ENCODE measurements at regions not wholly inside any gene's neighbourhood (a gene's known extent, or its start where the extent isn't known, plus 50 kb on each side); places are given as distances from the start of the nearest gene placed in this dataset.
"Not testable (repeated sequence)": the region's sequence is repeated elsewhere in the genome, so short reads cannot be mapped to it uniquely, and the experiment has no call there.

- Histone ChIP-seq H3K36me3 (no peaks in the 10 kb centered on the region), H3K9me3 (replicated peaks) (no peaks in the 10 kb centered on the region), H3K27ac (replicated peaks) (no peak overlapping the region), H3K4me3 (no peak overlapping the region), H3K4me1 (no peaks in the 10 kb centered on the region), H3K27me3 (ENCODE audit: low read depth) (no peaks in the 10 kb centered on the region)
- intact Hi-C loops (cut with micrococcal nuclease), result no loop called here
- TF ChIP-seq CTCF (IDR thresholded peaks at IDR 0.05; ENCODE audit: borderline replicate concordance), result no peak
- no peak for DNase-seq
Measured at GRCh38 chr2:154974041-154974440, 275.5 kb downstream of the KCNJ3 start.

GRCh38 chr2:154963511-154963910 lies 265.0 kb downstream of the KCNJ3 start:
- intact Hi-C loops (cut with micrococcal nuclease), result no loop called here

GRCh38 chr2:154961676-154962075 lies 263.2 kb downstream of the KCNJ3 start:
- no peak for DNase-seq
- no peaks in the 10 kb centered on the region for H3K4me1 ChIP-seq
- H3K27ac ChIP-seq (replicated peaks), result no peak overlapping the region
- no peaks in the 10 kb centered on the region for H3K36me3 ChIP-seq
- H3K4me3 ChIP-seq, result no peak overlapping the region
- no peaks in the 10 kb centered on the region for H3K9me3 ChIP-seq (replicated peaks)
- TF ChIP-seq CTCF (IDR thresholded peaks at IDR 0.05; ENCODE audit: borderline replicate concordance), result no peak
- no peaks in the 10 kb centered on the region for H3K27me3 ChIP-seq (ENCODE audit: low read depth)
- intact Hi-C loops (cut with micrococcal nuclease), result no loop called here

More at GRCh38 chr2:154963511-154963910, 265.0 kb downstream of the KCNJ3 start:
- Histone ChIP-seq H3K27ac (replicated peaks) (no peak overlapping the region), H3K4me3 (no peak overlapping the region), H3K27me3 (ENCODE audit: low read depth) (no peaks in the 10 kb centered on the region), H3K9me3 (replicated peaks) (no peaks in the 10 kb centered on the region), H3K36me3 (no peaks in the 10 kb centered on the region), H3K4me1 (no peaks in the 10 kb centered on the region)
- TF ChIP-seq CTCF (IDR thresholded peaks at IDR 0.05; ENCODE audit: borderline replicate concordance), result no peak
- no peak for DNase-seq

- intact Hi-C loops (cut with micrococcal nuclease), result no loop called here
- Histone ChIP-seq H3K9me3 (replicated peaks) (peaks cover 1% of the 10 kb centered on the region), H3K27me3 (ENCODE audit: low read depth) (no peaks in the 10 kb centered on the region), H3K27ac (replicated peaks) (no peak overlapping the region), H3K4me1 (no peaks in the 10 kb centered on the region), H3K4me3 (no peak overlapping the region), H3K36me3 (no peaks in the 10 kb centered on the region)
- TF ChIP-seq CTCF (IDR thresholded peaks at IDR 0.05; ENCODE audit: borderline replicate concordance), result no peak
- DNase-seq, result no peak
Measured at GRCh38 chr2:154960802-154961583, 262.5 kb downstream of the KCNJ3 start.

- Histone ChIP-seq H3K4me1 (no peaks in the 10 kb centered on the region), H3K4me3 (no peak overlapping the region), H3K36me3 (no peaks in the 10 kb centered on the region), H3K27ac (replicated peaks) (no peak overlapping the region), H3K27me3 (ENCODE audit: low read depth) (no peaks in the 10 kb centered on the region), H3K9me3 (replicated peaks) (peaks cover 13% of the 10 kb centered on the region)
- intact Hi-C loops (cut with micrococcal nuclease), result no loop called here
- DNase-seq, result no peak
- no peak for TF ChIP-seq CTCF (IDR thresholded peaks at IDR 0.05; ENCODE audit: borderline replicate concordance)
Measured at GRCh38 chr2:154952346-154952980, 254.0 kb downstream of the KCNJ3 start.

- H3K27ac ChIP-seq (replicated peaks); H3K4me1 ChIP-seq; H3K27me3 ChIP-seq (ENCODE audit: low read depth); H3K9me3 ChIP-seq (replicated peaks); intact Hi-C loops (cut with micrococcal nuclease); H3K36me3 ChIP-seq; H3K4me3 ChIP-seq; DNase-seq: not testable (repeated sequence)
Measured at GRCh38 chr2:154947416-154947815, 248.9 kb downstream of the KCNJ3 start.

All from left ventricle myocardium inferior (tissue), 1 donor.